HG03095 (cell line): ENCODE measurements at regions not wholly inside any gene's neighbourhood (a gene's known extent, or its start where the extent isn't known, plus 50 kb on each side); places are given as distances from the start of the nearest gene placed in this dataset.

Experiments
- ATAC-seq: cut with Tn5 transposase; IDR thresholded peaks from one replicate; pipeline ENCODE4 v1.9.1; 2021; ENCODE audit warnings: moderate library complexity; ENCODE audit not compliant: unreplicated experiment

DNA sequence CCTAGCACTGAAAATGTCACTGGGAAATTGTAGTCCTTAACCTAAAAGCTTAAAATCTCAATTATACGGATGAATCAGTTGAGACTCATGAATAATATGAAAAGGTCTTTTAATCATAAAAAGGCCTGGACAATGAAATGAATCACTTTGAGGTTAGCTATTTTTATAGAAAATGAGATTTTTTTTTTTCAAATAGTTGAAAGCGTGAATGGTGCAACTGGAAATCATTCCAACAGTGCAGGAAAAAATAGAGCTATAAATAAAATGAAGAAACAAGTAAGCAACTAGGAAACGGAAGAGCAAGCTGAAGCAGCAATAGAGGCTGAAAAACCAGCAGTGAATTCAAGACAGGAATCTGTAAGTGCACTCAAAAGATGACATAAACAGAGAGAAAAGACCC, 142.9 kb downstream of the BACH1 start:
- no peak for ATAC-seq

DNA sequence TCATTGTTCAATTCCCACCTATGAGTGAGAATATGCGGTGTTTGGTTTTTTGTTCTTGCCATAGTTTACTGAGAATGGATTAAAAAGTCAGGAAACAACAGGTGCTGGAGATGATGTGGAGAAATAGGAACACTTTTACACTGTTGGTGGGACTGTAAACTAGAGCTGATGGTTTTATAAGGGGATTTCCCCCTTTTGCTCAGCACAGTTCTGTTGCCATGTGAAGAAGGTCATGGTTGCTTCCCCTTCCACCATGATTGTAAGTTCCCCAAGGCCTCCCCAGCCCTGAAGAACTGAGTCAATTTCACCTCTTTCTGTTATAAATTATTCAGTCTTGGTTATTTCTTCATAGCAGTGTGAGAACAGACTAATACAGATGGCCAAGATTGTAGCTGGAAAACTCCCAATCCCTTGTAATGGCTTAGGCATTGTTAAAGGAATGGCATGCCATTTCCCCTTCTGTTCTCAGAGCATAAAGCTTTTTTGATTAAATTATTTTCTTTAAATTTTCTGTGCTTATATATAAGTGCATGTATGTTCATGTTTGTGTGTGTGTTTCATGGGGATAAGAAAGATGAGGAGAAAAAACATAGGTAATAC, 144.8 kb downstream of the BACH1 start:
- no peak for ATAC-seq

DNA sequence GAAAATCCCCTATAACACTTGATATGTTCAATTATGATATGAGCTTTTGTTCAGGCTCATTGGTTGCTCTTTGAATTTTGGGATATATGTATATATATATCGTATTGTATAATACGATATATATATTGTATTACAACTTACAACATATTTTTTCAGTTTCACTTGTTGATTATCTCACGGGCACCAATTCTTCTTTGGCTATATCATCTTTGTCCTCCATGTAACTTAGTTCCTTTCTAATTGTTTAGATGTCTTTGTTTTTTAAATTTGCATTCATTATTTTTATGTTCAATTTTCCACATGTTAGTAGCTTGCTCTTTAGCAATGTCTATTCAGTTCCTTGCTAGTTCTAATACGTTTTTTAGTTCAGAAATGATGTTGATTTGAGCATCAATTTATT, 150.0 kb downstream of the BACH1 start:
- no peak for ATAC-seq

DNA sequence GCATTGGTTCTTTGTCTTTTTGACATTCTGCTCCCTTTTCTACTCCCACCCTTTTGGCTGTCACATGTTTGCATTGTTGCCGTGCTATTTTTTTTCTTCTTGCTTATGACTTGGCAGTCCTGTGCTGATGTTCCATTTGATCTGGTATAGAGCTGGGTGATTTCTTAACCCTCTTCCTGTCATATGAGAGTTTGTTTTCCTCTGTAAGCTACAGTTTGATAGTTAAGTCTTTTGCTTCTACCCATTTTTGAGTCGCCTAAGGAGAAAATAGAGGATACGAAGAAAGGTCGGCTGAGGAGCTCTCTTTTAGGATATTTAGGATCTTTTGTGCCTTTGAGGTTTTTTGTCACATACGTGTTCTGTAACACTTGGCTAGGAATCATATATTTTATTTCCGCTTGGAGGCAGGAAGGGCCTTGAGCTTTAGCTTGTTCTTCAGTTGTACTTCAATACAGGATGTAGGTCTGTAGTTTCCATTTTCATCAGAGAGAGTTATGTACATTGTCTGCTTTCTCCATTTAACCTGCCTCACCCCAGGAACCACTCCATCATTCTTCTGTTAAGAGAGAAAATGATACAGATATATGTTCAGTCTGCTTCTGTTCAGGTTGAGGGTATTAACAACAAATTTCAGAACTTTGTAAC, 150.7 kb downstream of the BACH1 start:
- no peak for ATAC-seq

DNA sequence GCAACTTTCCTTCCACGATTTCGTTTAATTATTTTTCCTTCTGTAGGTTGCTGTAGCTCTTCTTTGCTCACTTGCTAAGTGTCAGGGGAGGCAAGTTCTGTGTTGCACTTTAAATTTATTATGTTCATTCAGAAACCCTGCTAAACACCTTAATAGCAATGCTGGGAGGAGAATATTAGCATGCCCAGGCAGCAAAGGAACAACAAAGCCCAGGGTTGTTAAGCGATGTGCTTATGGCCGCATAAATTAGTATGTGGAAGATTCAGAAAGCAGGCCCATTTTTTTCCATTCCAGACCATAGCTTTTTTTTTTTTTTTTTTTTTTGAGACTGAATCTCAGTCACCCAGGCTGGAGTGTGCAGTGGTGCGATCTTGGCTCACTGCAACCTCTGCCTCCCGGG, 151.3 kb downstream of the BACH1 start:
- no peak for ATAC-seq

DNA sequence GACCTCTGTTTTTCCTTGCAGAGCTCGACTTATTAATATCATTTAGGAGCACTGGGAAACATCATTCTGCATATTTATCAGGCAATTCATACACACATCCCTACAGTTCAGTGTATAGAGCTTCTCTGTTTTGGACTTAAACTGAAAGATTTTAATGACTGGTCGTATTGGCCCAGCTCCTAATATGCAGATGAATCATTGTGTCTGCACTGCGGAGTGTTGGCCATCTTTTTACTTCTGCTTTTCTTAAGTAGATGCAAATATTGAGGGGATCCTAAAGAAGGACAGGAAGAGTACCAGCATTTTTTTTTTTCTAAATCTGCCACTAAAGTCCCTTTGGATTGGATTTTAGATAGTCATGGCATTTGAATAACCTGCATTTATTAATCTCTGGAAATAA, 154.8 kb downstream of the BACH1 start:
- no peak for ATAC-seq

DNA sequence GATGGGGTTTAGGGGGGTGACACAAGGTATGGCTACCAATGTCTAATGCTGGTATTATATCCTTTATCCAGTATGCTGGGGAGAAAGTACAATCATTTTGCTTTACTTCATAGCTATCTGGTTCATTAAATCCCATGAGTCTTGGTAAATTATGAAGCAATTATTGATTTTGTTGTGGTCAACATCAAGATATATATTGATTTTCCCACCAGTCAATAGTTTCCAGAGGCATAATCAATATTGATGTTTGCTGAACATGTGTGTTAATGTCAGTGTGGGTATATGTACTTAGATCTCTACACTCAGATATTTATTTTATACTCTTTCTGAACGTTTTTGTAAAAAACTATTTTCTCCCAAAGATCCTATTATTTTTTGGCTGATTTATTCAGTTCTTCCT, 155.5 kb downstream of the BACH1 start:
- no peak for ATAC-seq

DNA sequence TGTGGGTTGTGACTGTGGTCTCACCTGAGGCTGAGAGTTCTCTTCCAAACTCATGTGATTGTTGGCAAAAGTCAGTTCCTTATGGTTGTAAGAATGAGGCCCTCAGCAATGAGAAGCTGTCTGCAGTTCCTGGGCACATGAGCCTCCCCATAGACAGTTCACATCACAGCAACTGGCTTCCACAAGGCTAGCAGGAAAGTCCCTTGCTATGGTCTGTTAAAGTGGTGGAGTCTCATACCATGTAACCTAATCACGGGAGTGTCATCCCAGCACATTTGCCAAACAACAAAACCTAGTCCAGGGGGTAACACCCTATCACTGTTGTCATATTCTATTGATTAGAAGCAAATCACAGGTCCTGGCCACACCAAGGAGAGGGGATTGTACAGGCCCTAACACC, 163.8 kb downstream of the BACH1 start:
- ATAC-seq = no peak

DNA sequence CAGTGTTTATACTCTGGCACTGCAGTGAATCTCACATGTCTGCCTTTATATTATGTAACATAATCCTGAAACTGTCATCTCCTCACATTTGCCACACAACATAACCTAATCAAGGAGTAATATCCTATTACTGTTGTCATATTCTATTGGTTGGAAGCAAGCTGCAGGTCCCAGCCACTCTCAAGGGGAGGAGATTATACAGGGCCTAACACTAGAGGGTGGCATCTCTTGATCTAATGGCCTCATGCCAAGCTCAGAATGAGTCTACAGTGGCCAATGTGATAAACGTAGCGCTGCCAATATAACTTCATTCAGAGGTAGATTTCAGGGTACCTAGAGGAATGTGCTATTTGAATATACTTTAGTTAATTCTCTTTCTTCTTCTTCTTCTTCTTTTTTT, 166.8 kb downstream of the BACH1 start:
- no peak for ATAC-seq

DNA sequence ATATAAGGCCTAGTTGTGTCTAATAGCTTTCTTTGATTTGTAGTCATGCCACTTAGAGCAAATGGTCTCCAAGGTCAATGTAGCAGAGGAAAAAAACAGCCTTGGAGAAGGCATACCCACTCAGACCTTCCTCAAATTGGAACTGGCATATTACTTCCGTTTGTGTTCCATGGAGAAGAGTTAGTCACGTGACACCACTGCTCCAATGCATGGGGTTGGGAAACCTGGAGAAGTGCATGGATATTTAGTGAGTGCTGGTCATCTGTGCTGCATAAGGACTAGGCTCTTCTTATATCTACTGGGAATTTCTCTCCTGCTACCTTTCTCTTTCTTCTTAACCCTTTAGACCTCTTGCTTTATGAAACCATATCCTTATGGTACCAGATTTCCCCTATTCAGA, 167.8 kb downstream of the BACH1 start:
- no peak for ATAC-seq

DNA sequence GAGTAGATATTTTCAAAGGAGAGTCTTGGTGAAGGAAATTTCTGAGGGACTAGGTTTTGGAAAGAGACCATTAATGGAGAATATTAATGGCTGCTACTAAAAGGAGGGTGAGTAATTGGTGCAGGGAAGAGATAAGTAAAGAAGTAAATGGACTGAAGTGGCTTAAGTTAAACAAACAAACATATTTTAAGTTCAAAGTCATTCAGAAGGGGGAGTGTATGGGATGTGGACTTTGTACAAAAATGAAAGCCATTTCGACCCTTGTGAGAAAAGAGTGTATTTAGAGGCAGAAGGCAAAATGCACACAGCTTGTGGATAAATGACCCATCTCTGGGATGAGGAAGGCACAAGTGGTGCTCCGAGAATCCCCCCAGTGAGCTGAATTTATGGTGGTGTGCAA, 171.7 kb downstream of the BACH1 start:
- no peak for ATAC-seq

DNA sequence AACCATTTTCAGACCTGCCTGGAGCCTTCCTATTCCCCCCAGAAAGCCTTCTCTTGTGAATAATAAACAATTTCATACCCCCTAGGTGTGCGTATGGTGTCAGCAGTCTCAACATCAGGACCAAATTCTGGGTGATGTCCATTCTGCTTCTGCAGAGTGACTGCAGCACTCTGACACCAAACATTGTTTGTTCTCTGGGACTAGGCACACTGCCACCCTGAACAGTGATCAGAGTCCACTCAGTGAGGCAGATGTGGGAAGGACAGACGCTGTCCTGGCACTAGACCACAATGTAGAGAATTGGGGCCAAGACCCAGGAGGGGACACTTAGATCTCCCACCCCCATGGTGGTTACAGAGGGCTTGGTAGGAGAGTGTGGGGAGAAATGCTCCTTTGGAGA, 175.1 kb downstream of the BACH1 start:
- no peak for ATAC-seq

DNA sequence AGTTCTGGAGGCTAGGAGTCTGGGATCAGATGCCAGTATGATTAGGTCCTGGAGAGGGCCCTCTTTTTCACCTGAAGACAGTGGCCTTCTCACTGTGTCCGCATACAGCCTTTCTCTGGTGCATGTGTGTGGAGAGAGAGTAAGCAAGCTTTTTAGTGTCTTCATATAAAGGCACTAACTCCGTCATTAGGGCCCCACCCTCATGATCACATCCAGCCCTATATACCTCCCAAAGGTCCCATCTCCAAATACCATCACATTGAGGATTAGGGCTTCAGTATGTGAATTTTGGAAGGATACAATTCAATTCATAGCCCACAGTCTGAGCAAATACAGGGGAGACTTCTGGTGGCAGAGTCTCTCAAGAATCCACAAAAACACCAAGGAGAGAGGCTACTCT, 176.6 kb downstream of the BACH1 start:
- no peak for ATAC-seq

DNA sequence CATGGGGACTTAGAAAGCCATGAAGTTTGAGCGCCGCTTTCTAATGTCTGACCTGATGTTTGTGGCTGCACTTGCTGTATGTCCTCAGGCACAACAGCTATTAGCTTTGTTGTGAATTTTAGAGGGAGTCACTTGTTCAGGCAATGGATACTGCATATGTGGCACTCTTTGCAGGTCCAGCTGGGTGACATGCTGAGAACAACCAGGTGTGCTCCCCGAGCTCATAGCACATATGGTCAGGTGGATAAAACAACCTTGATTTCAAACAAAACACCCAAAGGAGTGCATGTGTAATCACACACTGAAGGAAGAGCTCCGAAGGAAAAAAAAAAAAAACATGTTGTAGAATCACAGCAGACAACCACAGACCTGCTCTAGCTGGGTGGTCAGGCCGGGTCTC, 178.6 kb downstream of the BACH1 start:
- no peak for ATAC-seq

DNA sequence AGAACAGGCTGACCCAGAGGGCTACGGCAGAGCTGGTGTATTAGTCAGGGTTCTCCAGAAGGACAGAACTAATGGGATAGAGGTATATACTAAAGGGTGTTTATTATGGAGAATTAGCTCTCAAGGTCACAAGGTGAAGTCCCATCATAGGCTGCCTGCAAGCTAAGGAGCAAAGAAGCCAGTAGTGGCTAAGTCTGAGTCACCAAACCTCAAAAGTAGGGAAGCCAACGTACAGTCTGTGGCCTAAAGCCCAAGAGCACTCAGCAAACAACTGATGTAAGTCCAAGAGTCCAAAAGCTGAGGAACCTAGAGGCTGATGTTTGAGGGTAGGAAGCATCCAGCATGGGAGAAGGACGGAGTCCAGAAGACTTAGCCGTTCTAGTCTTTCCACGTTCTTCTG, 179.2 kb downstream of the BACH1 start:
- no peak for ATAC-seq

DNA sequence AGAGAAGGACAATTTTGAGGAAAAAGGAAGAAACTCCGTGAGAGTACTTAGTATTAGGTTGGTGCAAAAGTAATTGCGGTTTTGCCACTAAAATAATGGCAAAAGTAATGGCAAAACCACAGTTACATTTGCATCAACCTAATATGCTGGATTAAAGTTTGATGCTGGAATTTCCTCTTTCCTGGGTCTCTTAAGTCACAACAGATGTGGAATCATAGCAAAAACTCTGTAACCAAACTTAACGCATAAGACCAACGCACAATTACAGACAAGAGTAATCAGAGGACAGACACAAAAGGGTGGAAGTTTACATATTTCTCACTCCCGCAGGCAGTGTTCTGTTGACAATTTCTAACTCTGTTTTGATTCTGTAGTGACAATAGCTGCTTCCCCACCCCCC, 182.4 kb downstream of the BACH1 start:
- no peak for ATAC-seq

DNA sequence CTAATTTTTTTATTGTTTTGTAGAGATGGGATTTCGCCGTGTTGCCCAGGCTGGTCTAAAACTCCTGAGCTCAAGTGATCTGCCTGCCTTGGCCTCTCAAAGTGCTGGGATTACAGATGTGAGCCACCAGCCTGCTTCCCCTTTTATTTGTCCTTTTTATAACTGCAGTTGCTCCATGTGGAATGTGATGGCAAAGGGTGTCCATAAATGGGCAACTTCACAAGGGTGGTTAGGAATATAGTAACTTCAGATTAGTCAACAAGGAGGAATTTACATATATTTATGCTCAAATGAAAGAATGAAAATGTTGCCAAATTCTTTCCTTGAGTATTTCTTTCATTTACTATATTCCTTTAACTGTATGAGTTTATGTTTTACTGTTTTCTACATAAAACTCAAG, 182.9 kb downstream of the BACH1 start:
- ATAC-seq = no peak

DNA sequence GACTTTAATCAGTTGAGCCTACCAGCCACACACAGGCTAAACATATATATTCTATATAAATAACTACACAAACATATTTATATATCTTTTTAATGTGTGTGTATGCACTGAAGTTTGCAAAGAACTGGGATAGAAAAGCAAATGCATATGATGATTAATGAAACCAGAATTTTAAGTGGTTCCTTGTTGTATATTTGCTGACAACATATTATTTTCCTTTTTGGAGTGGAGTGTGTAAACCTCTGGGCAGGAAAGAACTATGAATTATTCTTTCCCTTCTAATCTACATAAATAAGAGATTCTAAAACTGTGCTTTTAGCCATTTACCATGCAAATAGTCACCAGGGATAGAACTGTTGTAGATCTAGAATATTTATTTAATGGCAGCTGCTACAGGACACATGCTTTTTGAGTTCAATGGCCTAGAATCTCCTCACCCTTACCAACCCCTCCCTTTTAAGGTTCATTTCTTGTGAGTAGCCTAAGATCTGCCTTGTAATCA, 187.6 kb downstream of the BACH1 start:
- no peak for ATAC-seq
